Colonic mucosa (tissue), 4 donors: ENCODE measurements at regions not wholly inside any gene's neighbourhood (a gene's known extent, or its start where the extent isn't known, plus 50 kb on each side); places are given as distances from the start of the nearest gene placed in this dataset.

Experiments
- DNase-seq: peaks from one replicate; pipeline ENCODE4 v3.0.0-alpha.2; 2020
- H3K27ac ChIP-seq: fragments of 200-600 bp; one replicate; pipeline ENCODE4 v1.8.0; 2021
- H3K27me3 ChIP-seq: fragments of 200-600 bp; one replicate; pipeline ENCODE4 v1.8.0; 2021
- H3K36me3 ChIP-seq: fragments of 200-600 bp; one replicate; pipeline ENCODE4 v1.8.0; 2021
- H3K4me1 ChIP-seq: fragments of 200-600 bp; one replicate; pipeline ENCODE4 v1.8.0; 2021; ENCODE audit warnings: mild to moderate bottlenecking
- H3K4me3 ChIP-seq: fragments of 200-600 bp; one replicate; pipeline ENCODE4 v1.8.0; 2021
- H3K9ac ChIP-seq, 2 donors: one replicate each; pipeline ENCODE4 v1.7.0; 2013; ENCODE audit warnings: control low read depth in 2 of 2, low read depth in 2 of 2, low read length in 2 of 2
- H3K9me3 ChIP-seq: fragments of 200-600 bp; one replicate; pipeline ENCODE4 v1.8.0; 2021
- intact Hi-C: fragments of 100-400 bp; cut with DNase I; formaldehyde crosslinking; loops from one replicate; pipeline ENCODE4 v1.14.1; 2022
- TF ChIP-seq, protein P1 (sequence below): fragments of 200-600 bp; IDR thresholded peaks from one replicate; pipeline ENCODE4 v1.8.0; 2022; ENCODE audit warnings: antibody characterized with exemption, mild to moderate bottlenecking
- donor health status: healthy.
- donor health status: DM: no; HTN: no; CAD: no.
- donor health status: DM: no; HTN: no; CAD: no.

GRCh38 chr9:88890546-88890945 lies 100.7 kb upstream of the S1PR3 start:
- no peak overlapping the region for H3K4me3 ChIP-seq
- DNase-seq: no peak
- no peak overlapping the region for H3K27ac ChIP-seq
- TF ChIP-seq, protein P1, sequence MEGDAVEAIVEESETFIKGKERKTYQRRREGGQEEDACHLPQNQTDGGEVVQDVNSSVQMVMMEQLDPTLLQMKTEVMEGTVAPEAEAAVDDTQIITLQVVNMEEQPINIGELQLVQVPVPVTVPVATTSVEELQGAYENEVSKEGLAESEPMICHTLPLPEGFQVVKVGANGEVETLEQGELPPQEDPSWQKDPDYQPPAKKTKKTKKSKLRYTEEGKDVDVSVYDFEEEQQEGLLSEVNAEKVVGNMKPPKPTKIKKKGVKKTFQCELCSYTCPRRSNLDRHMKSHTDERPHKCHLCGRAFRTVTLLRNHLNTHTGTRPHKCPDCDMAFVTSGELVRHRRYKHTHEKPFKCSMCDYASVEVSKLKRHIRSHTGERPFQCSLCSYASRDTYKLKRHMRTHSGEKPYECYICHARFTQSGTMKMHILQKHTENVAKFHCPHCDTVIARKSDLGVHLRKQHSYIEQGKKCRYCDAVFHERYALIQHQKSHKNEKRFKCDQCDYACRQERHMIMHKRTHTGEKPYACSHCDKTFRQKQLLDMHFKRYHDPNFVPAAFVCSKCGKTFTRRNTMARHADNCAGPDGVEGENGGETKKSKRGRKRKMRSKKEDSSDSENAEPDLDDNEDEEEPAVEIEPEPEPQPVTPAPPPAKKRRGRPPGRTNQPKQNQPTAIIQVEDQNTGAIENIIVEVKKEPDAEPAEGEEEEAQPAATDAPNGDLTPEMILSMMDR: no peak
- H3K9ac ChIP-seq: no peak overlapping the region
- H3K9me3 ChIP-seq: no peaks in the 10 kb centered on the region
- intact Hi-C loops: no loop called here
- no peaks in the 10 kb centered on the region for H3K36me3 ChIP-seq
- H3K27me3 ChIP-seq: no peaks in the 10 kb centered on the region
- H3K4me1 ChIP-seq: no peaks in the 10 kb centered on the region

- no peak for DNase-seq
- TF ChIP-seq, protein P1: no peak
- Histone ChIP-seq H3K4me3 (no peak overlapping the region), H3K9me3 (no peaks in the 10 kb centered on the region), H3K27ac (no peak overlapping the region), H3K27me3 (no peaks in the 10 kb centered on the region), H3K4me1 (no peaks in the 10 kb centered on the region), H3K9ac (no peak overlapping the region), H3K36me3 (no peaks in the 10 kb centered on the region)
- intact Hi-C loops: no loop called here
Measured at GRCh38 chr9:88891040-88891439, 100.2 kb upstream of the S1PR3 start.

DNA sequence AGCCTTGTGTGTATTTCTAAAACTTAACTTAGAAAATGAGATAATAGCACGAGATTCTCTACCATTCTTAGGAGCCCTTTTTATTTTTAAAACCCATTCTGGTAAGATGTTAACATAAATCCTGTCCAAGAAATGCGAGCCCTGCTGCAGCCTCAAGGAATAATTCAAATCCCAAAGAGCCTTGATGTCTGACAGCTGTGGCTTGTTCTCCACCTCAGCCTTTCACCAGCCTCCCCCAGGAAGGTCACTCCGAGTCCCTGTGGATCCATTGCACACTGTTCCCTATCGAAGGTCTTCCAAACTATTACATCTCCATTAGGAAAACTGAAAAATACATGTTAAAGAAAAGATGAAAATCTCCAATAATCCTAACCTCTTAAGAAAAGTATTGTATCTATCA lies 98.5 kb upstream of the S1PR3 start:
- H3K27me3 ChIP-seq: no peaks in the 10 kb centered on the region
- no peak overlapping the region for H3K4me3 ChIP-seq
- TF ChIP-seq, protein P1: no peak
- no peaks in the 10 kb centered on the region for H3K4me1 ChIP-seq
- no peak overlapping the region for H3K27ac ChIP-seq
- no peak for DNase-seq
- intact Hi-C loops: no loop called here
- no peaks in the 10 kb centered on the region for H3K9me3 ChIP-seq
- H3K9ac ChIP-seq: no peak overlapping the region
- no peaks in the 10 kb centered on the region for H3K36me3 ChIP-seq

GRCh38 chr9:88897081-88897480 lies 94.2 kb upstream of the S1PR3 start:
- TF ChIP-seq, protein P1: no peak
- intact Hi-C loops: no loop called here

GRCh38 chr9:88898039-88898720 lies 93.1 kb upstream of the S1PR3 start:
- TF ChIP-seq, protein P1: no peak
- H3K27me3 ChIP-seq: no peaks in the 10 kb centered on the region
- H3K9me3 ChIP-seq: no peaks in the 10 kb centered on the region
- H3K27ac ChIP-seq: no peak overlapping the region
- H3K4me3 ChIP-seq: no peak overlapping the region
- H3K9ac ChIP-seq: no peak overlapping the region
- intact Hi-C loops: no loop called here
- no peak for DNase-seq
- no peaks in the 10 kb centered on the region for H3K4me1 ChIP-seq
- H3K36me3 ChIP-seq: no peaks in the 10 kb centered on the region

More at GRCh38 chr9:88897081-88897480, 94.2 kb upstream of the S1PR3 start:
- no peaks in the 10 kb centered on the region for H3K9me3 ChIP-seq
- no peak for DNase-seq
- no peaks in the 10 kb centered on the region for H3K4me1 ChIP-seq
- no peak overlapping the region for H3K4me3 ChIP-seq
- no peak overlapping the region for H3K9ac ChIP-seq
- H3K36me3 ChIP-seq: no peaks in the 10 kb centered on the region
- H3K27me3 ChIP-seq: no peaks in the 10 kb centered on the region
- H3K27ac ChIP-seq: no peak overlapping the region
